Lower lobe of right lung (tissue), 2 donors: ENCODE measurements at regions not wholly inside any gene's neighbourhood (a gene's known extent, or its start where the extent isn't known, plus 50 kb on each side); places are given as distances from the start of the nearest gene placed in this dataset.

Experiments
- ATAC-seq, 2 donors: fragments of 200-7000 bp; cut with Tn5 transposase; one replicate each; pipeline ENCODE4 v1.9.1; 2020 to 2022; ENCODE audit warnings: mild to moderate bottlenecking in 2 of 2, moderate library complexity in 2 of 2
- DNase-seq: peaks from one replicate; pipeline ENCODE4 v3.0.0-alpha.2; 2020
- H3K27ac ChIP-seq: fragments of 200-600 bp; one replicate; pipeline ENCODE4 v1.8.0; 2022
- H3K27me3 ChIP-seq: fragments of 200-600 bp; one replicate; pipeline ENCODE4 v1.8.0; 2022; ENCODE audit warnings: low read depth
- H3K36me3 ChIP-seq: fragments of 200-600 bp; one replicate; pipeline ENCODE4 v1.8.0; 2022; ENCODE audit warnings: mild to moderate bottlenecking
- H3K4me1 ChIP-seq: fragments of 200-600 bp; one replicate; pipeline ENCODE4 v1.8.0; 2022
- H3K4me3 ChIP-seq: fragments of 200-600 bp; one replicate; pipeline ENCODE4 v1.8.0; 2022; ENCODE audit warnings: mild to moderate bottlenecking
- H3K9me3 ChIP-seq: fragments of 200-600 bp; one replicate; pipeline ENCODE4 v1.8.0; 2022
- CTCF ChIP-seq: fragments of 200-600 bp; IDR thresholded peaks from one replicate; pipeline ENCODE4 v1.8.0; 2022; ENCODE audit warnings: antibody characterized with exemption, mild to moderate bottlenecking
- intact Hi-C: fragments of 100-400 bp; cut with DNase I; formaldehyde crosslinking; loops from one replicate; pipeline ENCODE4 v1.11.0; 2022
- donor health status: DM: no; HTN: yes; CAD: no; lungs with severe emphysema.

- intact Hi-C loops = no loop called here
- no peak for TF ChIP-seq CTCF
- Histone ChIP-seq H3K27me3 (no peaks in the 10 kb centered on the region), H3K9me3 (no peaks in the 10 kb centered on the region), H3K36me3 (no peaks in the 10 kb centered on the region), H3K4me1 (no peaks in the 10 kb centered on the region), H3K4me3 (no peak overlapping the region), H3K27ac (no peak overlapping the region)
- ATAC-seq (no peak), DNase-seq (no peak)
Observed at GRCh38 chr5:155406815-155407214, 393.3 kb downstream of the KIF4B start.

DNA sequence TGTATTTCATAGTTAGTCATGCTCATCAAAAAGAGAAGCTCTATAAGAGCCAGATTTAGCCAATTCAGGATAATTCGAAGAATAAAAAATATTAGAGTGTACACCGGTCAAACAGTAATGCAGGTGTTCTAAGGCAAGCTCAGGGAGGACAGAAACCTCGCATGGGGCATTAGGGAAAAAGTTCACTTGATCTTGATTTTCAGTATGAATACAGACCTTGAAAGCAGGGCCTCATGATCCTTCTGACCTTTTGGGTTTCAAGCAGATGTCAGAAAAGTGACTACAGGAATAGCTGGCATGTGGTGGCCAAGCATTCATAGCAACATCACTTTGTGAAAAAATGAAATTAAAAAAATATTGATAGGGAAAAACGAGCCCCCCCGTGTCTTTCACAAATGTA lies 394.9 kb downstream of the KIF4B start:
- Histone ChIP-seq H3K36me3 (no peaks in the 10 kb centered on the region), H3K27me3 (no peaks in the 10 kb centered on the region), H3K27ac (no peak overlapping the region), H3K4me1 (no peaks in the 10 kb centered on the region), H3K4me3 (no peak overlapping the region), H3K9me3 (no peaks in the 10 kb centered on the region)
- intact Hi-C loops = no loop called here
- ATAC-seq = no peak
- no peak for DNase-seq
- TF ChIP-seq CTCF = no peak

DNA sequence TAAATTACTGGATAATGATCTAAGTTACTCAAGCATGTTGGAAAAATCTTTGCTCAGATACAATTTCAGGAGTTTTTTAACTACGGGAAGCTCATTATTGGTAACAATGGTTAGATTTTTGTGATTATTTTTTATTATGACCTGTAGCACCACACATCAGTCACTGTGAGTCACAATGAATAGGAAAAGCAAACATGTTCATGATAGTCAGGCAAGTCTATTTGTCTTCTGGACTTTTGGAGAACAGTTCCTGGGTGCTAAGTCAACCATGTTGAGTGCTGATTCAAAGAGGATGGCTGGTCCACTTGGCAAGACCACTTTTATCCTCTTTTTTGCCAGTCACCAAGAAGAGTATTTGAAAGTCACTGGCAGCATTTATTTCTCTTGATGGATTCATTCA lies 403.2 kb downstream of the KIF4B start:
- ATAC-seq (no peak), DNase-seq (no peak)
- Histone ChIP-seq H3K4me3 (no peak overlapping the region), H3K4me1 (no peaks in the 10 kb centered on the region), H3K9me3 (no peaks in the 10 kb centered on the region), H3K36me3 (no peaks in the 10 kb centered on the region), H3K27me3 (no peaks in the 10 kb centered on the region), H3K27ac (no peak overlapping the region)
- TF ChIP-seq CTCF = no peak
- intact Hi-C loops = no loop called here

DNA sequence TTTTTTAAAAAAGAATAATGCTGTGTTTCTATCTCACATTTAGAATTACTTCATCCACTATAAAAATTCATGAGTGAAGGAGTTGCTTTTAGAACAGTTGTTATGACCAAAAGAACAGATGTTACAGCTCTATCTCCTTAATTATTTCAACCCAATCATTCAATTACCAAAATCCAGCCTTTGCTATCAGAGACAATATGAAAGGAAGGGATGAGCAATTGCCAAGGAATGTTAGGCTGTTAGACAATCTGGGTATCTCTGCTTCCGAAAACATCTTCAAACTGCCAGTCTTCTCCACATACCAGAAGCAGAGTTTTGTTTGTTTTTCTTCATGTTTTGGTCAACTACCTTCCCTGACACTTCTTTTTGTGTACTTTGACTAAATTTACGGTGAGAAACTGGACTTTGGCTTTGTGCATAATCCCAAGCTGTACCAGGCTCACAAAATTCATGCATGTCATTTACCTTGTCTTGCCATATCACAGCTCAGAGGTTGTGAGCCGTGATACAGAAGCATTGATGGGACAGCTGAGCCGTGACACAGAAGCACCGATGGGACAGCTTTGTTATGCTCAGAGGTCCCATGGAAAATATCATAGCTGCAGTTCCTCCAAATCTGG lies 405.5 kb downstream of the KIF4B start:
- DNase-seq = no peak
- no peaks in the 10 kb centered on the region for H3K4me1 ChIP-seq
- no peak overlapping the region for H3K4me3 ChIP-seq
- no peak for TF ChIP-seq CTCF
- no peaks in the 10 kb centered on the region for H3K9me3 ChIP-seq
- ATAC-seq = no peak
- no peaks in the 10 kb centered on the region for H3K27me3 ChIP-seq
- H3K36me3 ChIP-seq = no peaks in the 10 kb centered on the region
- intact Hi-C loops = no loop called here
- H3K27ac ChIP-seq = no peak overlapping the region

DNA sequence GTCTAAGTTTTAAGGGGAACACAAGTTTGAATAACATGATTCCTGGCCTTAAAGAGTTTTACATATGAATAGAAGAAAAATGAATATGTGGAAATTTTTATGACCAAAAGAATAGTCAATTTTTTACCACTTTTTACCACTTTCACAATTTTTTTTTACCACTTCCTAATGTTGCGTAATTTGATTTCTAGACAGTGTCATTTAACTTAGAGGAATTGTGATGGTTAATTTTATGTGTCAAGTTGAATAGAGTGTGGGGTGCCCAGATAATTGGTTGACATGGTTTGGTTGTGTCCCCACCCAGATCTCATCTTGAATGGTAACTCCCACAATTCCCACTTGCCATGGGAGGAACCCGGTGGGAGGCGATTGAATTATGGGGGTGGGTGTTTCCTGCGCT lies 416.6 kb downstream of the KIF4B start:
- Histone ChIP-seq H3K9me3 (no peaks in the 10 kb centered on the region), H3K4me1 (no peaks in the 10 kb centered on the region), H3K4me3 (no peak overlapping the region), H3K36me3 (no peaks in the 10 kb centered on the region), H3K27ac (no peak overlapping the region), H3K27me3 (no peaks in the 10 kb centered on the region)
- TF ChIP-seq CTCF = no peak
- intact Hi-C loops = no loop called here
- no peak for DNase-seq
- no peak for ATAC-seq

DNA sequence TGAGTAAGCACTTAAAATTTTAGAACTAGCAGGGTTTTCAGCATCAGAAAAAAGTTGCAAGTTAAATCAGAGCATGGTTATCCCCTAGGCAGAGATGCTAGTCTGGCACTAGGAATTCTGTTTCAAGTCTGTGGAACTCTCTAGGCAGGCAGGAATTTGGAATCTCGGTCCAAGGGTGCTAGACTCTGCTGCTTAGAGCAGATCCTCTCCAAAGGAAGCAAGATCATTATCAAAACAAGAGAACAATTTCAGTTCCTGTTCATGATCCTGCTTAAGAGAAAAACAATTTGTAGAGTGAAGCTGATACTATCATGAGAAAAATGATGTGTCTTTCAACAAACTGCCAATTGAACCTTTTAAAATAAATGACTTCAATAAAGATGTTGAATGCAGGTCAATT lies 420.7 kb downstream of the KIF4B start:
- Histone ChIP-seq H3K9me3 (no peaks in the 10 kb centered on the region), H3K27me3 (no peaks in the 10 kb centered on the region), H3K36me3 (no peaks in the 10 kb centered on the region), H3K4me3 (no peak overlapping the region), H3K4me1 (no peaks in the 10 kb centered on the region), H3K27ac (no peak overlapping the region)
- DNase-seq = no peak
- intact Hi-C loops = no loop called here
- ATAC-seq = no peak
- TF ChIP-seq CTCF = no peak
